CD4-positive, alpha-beta T cell treated with Interleukin-21 for 1 hour (primary cell): ENCODE measurements at regions not wholly inside any gene's neighbourhood (a gene's known extent, or its start where the extent isn't known, plus 50 kb on each side); places are given as distances from the start of the nearest gene placed in this dataset.
"Not testable (repeated sequence)": the region's sequence is repeated elsewhere in the genome, so short reads cannot be mapped to it uniquely, and the experiment has no call there.

Experiments
- DNase-seq: peaks from one replicate; pipeline ENCODE4 v3.0.0-alpha.2; 2020

- no peak for DNase-seq
Measured at GRCh38 chr10:131569851-131570715, 258.6 kb upstream of the TCERG1L start.

- no peak for DNase-seq
Measured at GRCh38 chr10:131570716-131571307, 259.3 kb upstream of the TCERG1L start.

DNA sequence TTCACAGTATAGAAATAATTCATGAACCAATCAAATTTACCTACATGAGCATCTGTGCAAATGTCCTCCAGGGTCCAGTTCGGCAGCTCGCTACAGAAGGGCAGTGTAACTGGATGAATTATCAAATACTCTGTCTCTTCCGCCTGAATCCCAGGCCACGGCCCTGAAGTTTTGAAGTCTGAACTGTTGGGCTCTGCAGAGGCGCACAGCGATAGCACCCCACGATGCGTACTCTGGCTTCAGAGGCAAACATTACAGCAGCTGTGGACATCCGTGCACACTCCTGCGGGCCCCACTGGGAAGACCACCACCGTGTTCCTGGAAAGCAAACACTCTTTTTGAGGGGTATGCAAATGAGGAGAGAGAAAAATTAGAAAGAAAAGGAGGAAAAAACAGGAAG lies 259.8 kb upstream of the TCERG1L start:
- DNase-seq, result no peak

DNA sequence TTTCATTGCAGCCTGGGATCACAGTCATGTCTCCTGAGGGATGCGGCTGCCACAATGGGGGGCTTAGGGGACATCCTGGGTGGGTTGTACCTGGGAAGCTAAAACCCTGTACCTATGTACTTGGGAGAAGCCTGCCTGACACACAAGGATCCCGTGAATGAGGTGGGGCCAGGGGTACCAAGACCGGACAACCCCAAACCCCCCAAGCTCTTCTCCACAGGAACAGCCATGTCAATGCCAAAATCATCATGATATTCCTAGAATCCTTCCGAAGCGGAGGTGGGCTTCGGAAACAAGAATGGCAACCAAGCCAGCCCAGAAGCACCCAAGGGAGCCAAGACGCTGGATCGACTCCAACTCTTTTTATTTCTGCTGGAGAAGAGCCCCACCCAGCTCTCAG lies 260.3 kb upstream of the TCERG1L start:
- no peak for DNase-seq

DNA sequence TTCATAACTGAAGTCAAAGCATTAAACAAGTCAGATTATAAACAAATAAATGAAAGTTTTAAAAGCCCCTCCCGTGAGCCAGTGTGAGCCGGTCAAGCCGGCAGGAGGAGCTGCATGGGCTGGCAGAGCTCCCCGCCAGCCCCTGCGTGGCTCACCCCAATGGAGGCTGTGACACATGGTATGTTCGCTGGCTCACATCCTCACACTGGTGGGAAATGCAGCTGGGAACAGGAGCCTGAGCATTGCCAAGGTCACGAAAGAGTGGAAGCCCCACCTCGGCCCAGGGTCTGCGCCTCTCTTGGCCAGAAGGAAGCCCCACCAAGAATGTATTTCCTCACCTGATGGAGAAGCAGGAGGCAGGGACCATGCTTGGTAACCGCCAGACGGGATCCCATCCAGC lies 261.7 kb upstream of the TCERG1L start:
- no peak for DNase-seq

DNA sequence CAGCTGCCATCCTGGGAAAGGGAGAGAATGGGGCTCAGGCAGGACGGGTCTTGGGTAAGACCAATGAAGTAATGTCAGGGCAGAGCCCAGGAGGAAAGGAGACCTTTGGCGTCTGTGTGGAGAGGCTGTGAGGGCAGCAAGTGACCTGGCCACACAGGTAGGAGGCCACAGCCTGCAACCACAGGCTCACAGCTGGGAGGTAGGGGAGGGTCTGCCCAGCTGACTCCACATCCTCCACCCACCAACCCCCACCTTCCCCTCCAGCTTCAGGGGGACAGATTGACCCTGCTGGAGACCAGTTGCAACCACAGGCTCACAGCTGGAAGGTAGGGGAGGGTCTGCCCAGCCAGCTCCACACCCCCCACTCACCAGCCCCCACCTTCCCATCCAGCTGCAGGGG lies 262.2 kb upstream of the TCERG1L start:
- no peak for DNase-seq

DNA sequence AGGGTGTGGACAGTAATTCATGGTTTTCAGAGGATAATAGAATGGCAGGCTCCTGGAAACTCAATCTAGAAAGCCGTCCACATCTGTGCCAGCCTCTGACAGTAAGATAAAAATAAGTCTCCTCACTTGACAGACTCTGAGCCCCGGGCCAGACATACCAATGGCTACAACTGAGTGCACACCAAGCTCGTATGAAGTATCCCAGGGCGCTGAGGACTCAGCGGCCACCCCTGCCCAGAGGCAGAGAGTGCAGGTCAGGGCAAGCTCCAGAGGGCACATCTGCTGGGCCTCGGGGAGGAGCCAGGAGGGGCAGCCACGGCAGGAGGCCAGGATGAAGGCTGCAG lies 262.8 kb upstream of the TCERG1L start:
- DNase-seq, result no peak

- DNase-seq, result no peak
Measured at GRCh38 chr10:131574707-131575430, 263.3 kb upstream of the TCERG1L start.

- no peak for DNase-seq
Measured at GRCh38 chr10:131575877-131576276, 264.4 kb upstream of the TCERG1L start.

GRCh38 chr10:131576341-131577177 lies 265.0 kb upstream of the TCERG1L start:
- DNase-seq, result no peak

DNA sequence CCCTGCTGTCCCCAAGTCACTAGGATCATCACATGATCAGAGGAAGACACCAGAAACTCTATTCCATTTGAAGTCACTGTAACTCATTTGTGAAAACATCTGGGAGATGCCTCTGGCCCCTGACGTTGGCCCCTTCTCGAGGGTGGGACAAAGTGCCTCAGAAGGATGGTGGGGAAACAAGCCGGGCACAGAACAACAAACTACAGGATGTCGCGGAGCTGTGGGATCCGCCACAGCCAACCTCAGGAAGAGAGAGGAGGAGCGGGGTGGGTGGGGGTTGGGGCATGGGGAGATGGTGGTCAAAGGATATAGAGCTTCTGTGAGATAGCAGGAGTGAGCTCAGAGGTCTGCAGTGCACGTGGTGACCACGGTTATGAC lies 265.6 kb upstream of the TCERG1L start:
- DNase-seq, result no peak

DNA sequence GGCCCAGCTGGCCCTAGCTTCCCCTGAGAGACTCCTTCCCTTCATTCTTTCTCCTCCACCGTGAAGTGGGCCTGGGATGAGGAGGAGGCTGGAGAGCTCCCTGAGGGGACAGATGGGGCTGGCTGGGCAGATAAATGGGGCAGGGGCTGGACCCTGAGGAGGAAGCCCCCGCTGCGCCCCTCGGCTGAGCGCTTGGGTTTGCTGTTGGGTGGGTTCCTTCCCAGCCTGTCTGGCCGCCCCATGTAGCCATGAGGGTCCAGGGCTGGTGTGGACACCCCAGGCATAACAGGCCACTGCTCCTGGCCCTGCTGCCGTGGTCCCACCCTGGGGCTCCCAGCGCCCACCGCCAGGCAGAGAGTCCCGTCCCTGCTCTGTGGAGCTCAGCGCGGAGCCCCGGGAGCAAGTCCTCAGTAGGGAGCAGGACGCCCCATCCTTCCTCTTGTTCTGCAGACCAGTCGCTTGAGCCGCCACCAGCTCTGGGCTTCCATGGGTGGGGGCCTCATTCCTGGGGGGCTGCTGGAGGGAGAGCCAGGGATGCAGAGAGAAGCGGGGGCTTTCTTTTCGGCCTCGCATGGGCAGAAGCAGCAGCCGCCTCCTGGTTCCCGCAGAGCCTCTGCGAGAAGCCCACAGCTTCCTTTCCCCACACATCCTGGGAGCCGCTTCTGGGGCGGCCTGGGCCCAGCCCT lies 266.4 kb upstream of the TCERG1L start:
- no peak for DNase-seq

DNA sequence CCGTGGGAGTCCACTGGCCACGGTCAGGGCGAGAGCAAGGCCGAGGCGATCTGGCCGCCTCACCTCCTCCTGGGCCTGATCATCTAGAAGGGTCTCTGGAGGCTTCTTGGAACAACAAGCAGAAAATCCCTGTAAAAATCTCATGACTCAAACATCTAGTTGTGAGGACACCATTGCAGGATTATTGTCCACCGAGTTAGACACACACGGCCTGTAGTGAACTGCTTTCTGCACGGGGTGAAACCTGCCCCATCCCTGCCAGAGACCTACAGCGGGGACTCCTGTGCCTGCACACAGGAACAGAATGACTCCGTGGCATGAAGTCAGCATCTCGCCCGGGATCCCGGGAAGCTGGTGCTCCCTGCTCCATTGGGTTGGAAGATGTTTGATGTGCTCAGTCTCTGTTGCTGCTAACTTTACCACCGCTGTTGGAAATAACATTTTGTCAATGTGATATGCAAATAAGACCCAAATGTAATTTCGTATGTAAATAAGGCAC lies 267.0 kb upstream of the TCERG1L start:
- DNase-seq, result no peak

- no peak for DNase-seq
Measured at GRCh38 chr10:131579251-131580071, 267.9 kb upstream of the TCERG1L start.

GRCh38 chr10:131580076-131580652 lies 268.6 kb upstream of the TCERG1L start:
- no peak for DNase-seq

- no peak for DNase-seq
Measured at GRCh38 chr10:131580674-131581073, 269.2 kb upstream of the TCERG1L start.

- not testable (repeated sequence) for DNase-seq
Measured at GRCh38 chr10:131581547-131581946, 270.0 kb upstream of the TCERG1L start.

DNA sequence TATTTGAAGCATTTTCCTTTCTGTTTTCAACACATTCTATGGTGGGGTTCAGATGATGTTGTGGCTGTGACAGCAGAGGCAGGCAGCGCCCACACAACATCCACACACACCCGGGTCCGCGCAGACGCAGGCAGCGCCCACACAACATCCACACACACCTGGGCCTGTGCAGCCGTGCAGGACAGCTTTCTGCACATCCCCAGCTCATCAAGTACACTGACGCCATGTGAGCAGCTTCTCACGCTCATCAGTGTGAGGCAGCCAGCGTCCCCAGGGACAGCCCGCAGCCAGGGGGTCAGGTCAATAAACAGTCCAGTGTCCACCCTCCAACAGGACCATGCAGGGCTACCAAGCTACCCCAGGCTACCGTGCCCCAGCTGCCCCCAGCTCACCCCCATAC lies 272.8 kb upstream of the TCERG1L start:
- DNase-seq, result no peak

DNA sequence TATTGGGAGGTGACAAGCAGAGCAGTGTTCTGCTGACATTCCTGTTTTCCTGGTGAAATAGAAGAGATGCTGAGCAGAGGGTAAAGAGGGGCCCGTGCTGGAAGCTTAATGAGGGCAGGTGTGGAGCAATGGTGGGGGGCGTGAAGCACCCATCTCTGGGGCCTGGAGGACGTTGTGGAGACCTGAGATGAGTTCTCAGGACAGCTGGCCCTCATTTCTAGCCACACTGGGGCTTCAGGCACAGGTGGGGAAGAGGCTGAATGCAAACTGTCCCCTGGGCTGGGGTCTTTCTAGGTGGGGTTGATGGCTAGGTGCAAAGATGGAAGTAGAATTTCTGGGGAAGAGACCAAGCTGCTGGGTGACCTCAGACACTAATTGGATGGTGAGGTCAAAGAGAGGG lies 274.2 kb upstream of the TCERG1L start:
- DNase-seq, result no peak

DNA sequence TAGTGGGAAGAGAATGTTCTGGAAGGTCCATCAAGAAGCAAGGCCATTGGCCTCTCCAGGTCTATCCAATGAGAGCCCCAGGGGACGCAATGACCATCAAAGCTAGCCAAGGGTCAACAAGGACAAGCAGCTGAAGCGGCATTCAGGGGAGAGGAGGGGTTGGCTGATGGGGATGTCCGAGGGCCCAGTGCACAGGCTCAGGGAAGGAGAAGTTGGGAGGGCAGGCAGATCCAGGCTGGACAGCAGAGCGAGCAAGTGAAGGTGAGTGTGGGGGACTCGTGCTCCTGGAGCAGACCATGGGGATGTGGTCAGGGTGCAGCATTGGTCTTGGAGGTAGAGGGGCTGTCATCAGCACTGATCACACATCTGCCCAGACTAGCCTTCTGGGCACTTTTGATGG lies 275.4 kb upstream of the TCERG1L start:
- DNase-seq, result no peak
